ENCODE measurements at regions not wholly inside any gene's neighbourhood (a gene's known extent, or its start where the extent isn't known, plus 50 kb on each side); places are given as distances from the start of the nearest gene placed in this dataset.

DNA sequence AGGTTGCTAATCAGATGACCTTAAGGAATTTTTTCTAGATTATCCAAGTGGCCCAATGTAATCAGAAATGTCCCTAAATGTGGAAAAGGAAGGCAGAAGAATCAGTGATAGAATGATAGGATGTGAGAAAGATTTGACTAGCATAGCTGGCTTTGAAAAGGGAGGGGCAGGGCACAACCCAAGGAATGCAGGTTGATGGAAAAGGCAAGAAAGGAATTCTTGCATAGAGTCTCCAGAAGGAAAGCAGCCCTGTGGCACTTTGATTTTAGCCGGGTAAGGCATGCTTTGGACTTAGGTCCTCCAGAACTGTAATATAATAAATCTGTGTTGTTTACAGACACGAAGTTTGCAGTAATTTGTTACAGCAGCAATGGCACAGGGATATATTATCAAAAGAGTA, 375.7 kb upstream of the B3GALT2 start:
- CTCF ChIA-PET, result no interaction called here
- Histone ChIP-seq H3K9me3 (ENCODE audit: control insufficient read depth in 1 of 2, insufficient read depth in 1 of 2, low read depth in 1 of 2, low read length in 2 of 2) (no peaks in the 10 kb centered on the region), H3K4me2 (ENCODE audit: low read length) (no peak overlapping the region), H3K9ac (ENCODE audit: low read length) (no peak overlapping the region), H3K36me3 (ENCODE audit: control insufficient read depth in 1 of 2, insufficient read depth in 2 of 2, low read length in 2 of 2) (no peaks in the 10 kb centered on the region), H3K9me2 (ENCODE audit: insufficient read depth) (no peaks in the 10 kb centered on the region), H3K4me1 (ENCODE audit: control insufficient read depth in 1 of 2, insufficient read depth in 2 of 2, low read length in 2 of 2) (peaks cover 0 to 13% of the 10 kb centered on the region in 2 experiments; a peak in 2 of 4 replicates), H3K79me2 (ENCODE audit: insufficient read depth, low read length) (no peaks in the 10 kb centered on the region), H3K27me3 (ENCODE audit: insufficient read depth, low read length) (no peaks in the 10 kb centered on the region), H3K27ac (ENCODE audit: low read depth, low read length) (no peak overlapping the region), H4K20me1 (ENCODE audit: insufficient read depth) (no peaks in the 10 kb centered on the region), H3K4me3 (replicated peaks in 1 of 2; ENCODE audit: low read depth in 1 of 2, low read length in 2 of 2) (no peak overlapping the region), H2AFZ (ENCODE audit: low read depth, low read length, poor library complexity, severe bottlenecking) (no peak overlapping the region)
- intact Hi-C loops (cut with micrococcal nuclease), result no loop called here
- DNase-seq (ENCODE audit: low read depth, low spot score), result no peak
- POLR2A ChIA-PET, result no interaction called here
- RAD21 ChIA-PET (ENCODE audit: low non-redundant PET in 1 of 2, low total read pairs in 2 of 2, uncharacterized antibody in 2 of 2, unreplicated experiment in 2 of 2), result no interaction called here
- TF ChIP-seq, protein P1, sequence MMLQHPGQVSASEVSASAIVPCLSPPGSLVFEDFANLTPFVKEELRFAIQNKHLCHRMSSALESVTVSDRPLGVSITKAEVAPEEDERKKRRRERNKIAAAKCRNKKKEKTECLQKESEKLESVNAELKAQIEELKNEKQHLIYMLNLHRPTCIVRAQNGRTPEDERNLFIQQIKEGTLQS (IDR thresholded peaks at IDR 0.05), result no peak
- no peak for TF ChIP-seq SRF (IDR thresholded peaks at IDR 0.05; ENCODE audit: low read depth)
- TF ChIP-seq RAD21 (IDR thresholded peaks at IDR 0.05; ENCODE audit: low read depth), result no peak
- no peak for TF ChIP-seq YY1 (IDR thresholded peaks at IDR 0.05; ENCODE audit: extremely low read depth, insufficient replicate concordance, low read depth, low read length)
- TF ChIP-seq TCF7L2 (IDR thresholded peaks at IDR 0.05; ENCODE audit: borderline replicate concordance, extremely low read depth, insufficient read depth, insufficient read length), result no peak
- TF ChIP-seq, protein P2, sequence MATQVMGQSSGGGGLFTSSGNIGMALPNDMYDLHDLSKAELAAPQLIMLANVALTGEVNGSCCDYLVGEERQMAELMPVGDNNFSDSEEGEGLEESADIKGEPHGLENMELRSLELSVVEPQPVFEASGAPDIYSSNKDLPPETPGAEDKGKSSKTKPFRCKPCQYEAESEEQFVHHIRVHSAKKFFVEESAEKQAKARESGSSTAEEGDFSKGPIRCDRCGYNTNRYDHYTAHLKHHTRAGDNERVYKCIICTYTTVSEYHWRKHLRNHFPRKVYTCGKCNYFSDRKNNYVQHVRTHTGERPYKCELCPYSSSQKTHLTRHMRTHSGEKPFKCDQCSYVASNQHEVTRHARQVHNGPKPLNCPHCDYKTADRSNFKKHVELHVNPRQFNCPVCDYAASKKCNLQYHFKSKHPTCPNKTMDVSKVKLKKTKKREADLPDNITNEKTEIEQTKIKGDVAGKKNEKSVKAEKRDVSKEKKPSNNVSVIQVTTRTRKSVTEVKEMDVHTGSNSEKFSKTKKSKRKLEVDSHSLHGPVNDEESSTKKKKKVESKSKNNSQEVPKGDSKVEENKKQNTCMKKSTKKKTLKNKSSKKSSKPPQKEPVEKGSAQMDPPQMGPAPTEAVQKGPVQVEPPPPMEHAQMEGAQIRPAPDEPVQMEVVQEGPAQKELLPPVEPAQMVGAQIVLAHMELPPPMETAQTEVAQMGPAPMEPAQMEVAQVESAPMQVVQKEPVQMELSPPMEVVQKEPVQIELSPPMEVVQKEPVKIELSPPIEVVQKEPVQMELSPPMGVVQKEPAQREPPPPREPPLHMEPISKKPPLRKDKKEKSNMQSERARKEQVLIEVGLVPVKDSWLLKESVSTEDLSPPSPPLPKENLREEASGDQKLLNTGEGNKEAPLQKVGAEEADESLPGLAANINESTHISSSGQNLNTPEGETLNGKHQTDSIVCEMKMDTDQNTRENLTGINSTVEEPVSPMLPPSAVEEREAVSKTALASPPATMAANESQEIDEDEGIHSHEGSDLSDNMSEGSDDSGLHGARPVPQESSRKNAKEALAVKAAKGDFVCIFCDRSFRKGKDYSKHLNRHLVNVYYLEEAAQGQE (IDR thresholded peaks at IDR 0.05; ENCODE audit: low read depth), result no peak
- no peak for TF ChIP-seq ZNF274 (IDR thresholded peaks at IDR 0.05; ENCODE audit: low read depth, low read length)
- TF ChIP-seq EZH2phosphoT487 (IDR thresholded peaks at IDR 0.05; ENCODE audit: borderline replicate concordance), result no peak
- no peak for TF ChIP-seq JUND (IDR thresholded peaks at IDR 0.05)
- TF ChIP-seq, protein P3, sequence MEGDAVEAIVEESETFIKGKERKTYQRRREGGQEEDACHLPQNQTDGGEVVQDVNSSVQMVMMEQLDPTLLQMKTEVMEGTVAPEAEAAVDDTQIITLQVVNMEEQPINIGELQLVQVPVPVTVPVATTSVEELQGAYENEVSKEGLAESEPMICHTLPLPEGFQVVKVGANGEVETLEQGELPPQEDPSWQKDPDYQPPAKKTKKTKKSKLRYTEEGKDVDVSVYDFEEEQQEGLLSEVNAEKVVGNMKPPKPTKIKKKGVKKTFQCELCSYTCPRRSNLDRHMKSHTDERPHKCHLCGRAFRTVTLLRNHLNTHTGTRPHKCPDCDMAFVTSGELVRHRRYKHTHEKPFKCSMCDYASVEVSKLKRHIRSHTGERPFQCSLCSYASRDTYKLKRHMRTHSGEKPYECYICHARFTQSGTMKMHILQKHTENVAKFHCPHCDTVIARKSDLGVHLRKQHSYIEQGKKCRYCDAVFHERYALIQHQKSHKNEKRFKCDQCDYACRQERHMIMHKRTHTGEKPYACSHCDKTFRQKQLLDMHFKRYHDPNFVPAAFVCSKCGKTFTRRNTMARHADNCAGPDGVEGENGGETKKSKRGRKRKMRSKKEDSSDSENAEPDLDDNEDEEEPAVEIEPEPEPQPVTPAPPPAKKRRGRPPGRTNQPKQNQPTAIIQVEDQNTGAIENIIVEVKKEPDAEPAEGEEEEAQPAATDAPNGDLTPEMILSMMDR (IDR thresholded peaks at IDR 0.05 in 2 of 3, conservative IDR thresholded peaks at IDR 0.05 in 1 of 3; ENCODE audit: borderline replicate concordance in 1 of 3, insufficient read depth in 1 of 3, low read depth in 2 of 3, low read length in 2 of 3), result no peak
- ATAC-seq, result no peak
- no TSS peak for BruUV-seq (replicated peaks)

All from HCT116 (cell line).